ENCODE measurements at regions not wholly inside any gene's neighbourhood (a gene's known extent, or its start where the extent isn't known, plus 50 kb on each side); places are given as distances from the start of the nearest gene placed in this dataset.

- no peak for TF ChIP-seq REST (tag by site-specific recombination; IDR thresholded peaks at IDR 0.05)
- TF ChIP-seq ZNF362 (tag by site-specific recombination; IDR thresholded peaks at IDR 0.05), result no peak
- no peak for TF ChIP-seq ZNF639 (tag by site-specific recombination; IDR thresholded peaks at IDR 0.05)
- no peak for TF ChIP-seq CTCF (tag by site-specific recombination; IDR thresholded peaks at IDR 0.05)
- no peak for TF ChIP-seq TRIM28 (IDR thresholded peaks at IDR 0.05; ENCODE audit: borderline replicate concordance, low read length)
- no peak for TF ChIP-seq ZNF146 (tag by site-specific recombination; IDR thresholded peaks at IDR 0.05)
- no peak for TF ChIP-seq ZEB2 (tag by site-specific recombination; IDR thresholded peaks at IDR 0.05)
- TF ChIP-seq BCL11A (tag by site-specific recombination; IDR thresholded peaks at IDR 0.05; ENCODE audit: low read depth), result no peak
- no peak for TF ChIP-seq ZNF394 (tag by site-specific recombination; IDR thresholded peaks at IDR 0.05; ENCODE audit: borderline replicate concordance)
- no peak for TF ChIP-seq BCL11B (tag by site-specific recombination; IDR thresholded peaks at IDR 0.05; ENCODE audit: low read depth)
Measured at GRCh38 chr22:42328130-42328783, 57.8 kb upstream of the TCF20 start.
